GM12875 (cell line): ENCODE measurements at regions not wholly inside any gene's neighbourhood (a gene's known extent, or its start where the extent isn't known, plus 50 kb on each side); places are given as distances from the start of the nearest gene placed in this dataset.

Experiments used
- H3K4me3 ChIP-seq: one replicate; pipeline ENCODE4 v1.5.1; 2011; ENCODE audit warnings: low read depth, low read length, control low read depth
- TF ChIP-seq, protein P1 (sequence below): IDR thresholded peaks from 2 replicates; pipeline ENCODE4 v1.5.1; 2011; ENCODE audit warnings: low read depth, mild to moderate bottlenecking, control low read depth, inconsistent platforms, low read length, moderate library complexity, borderline replicate concordance; ENCODE audit not compliant: insufficient read depth

DNA sequence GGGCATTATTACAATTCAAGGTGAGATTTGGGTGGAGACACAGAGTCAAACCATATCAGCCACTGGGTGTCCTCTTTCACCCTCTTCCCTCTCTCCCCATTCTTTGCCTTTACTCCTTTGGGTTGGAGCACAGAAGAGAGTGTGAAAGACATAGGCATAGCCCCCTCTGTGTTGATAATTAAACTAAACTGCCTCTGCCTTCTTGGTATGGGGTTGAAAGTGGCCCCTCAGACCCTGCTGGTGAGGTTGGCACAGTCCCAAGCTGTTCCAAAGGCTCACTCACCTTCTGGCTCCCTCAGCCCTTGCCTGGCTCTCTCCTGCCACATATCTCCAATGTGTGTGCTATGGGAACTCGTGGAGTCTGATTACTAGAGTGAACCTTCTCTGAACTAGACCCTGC, 210.6 kb upstream of the RXFP2 start:
- no peak overlapping the region for H3K4me3 ChIP-seq
- TF ChIP-seq, protein P1, sequence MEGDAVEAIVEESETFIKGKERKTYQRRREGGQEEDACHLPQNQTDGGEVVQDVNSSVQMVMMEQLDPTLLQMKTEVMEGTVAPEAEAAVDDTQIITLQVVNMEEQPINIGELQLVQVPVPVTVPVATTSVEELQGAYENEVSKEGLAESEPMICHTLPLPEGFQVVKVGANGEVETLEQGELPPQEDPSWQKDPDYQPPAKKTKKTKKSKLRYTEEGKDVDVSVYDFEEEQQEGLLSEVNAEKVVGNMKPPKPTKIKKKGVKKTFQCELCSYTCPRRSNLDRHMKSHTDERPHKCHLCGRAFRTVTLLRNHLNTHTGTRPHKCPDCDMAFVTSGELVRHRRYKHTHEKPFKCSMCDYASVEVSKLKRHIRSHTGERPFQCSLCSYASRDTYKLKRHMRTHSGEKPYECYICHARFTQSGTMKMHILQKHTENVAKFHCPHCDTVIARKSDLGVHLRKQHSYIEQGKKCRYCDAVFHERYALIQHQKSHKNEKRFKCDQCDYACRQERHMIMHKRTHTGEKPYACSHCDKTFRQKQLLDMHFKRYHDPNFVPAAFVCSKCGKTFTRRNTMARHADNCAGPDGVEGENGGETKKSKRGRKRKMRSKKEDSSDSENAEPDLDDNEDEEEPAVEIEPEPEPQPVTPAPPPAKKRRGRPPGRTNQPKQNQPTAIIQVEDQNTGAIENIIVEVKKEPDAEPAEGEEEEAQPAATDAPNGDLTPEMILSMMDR = no peak

DNA sequence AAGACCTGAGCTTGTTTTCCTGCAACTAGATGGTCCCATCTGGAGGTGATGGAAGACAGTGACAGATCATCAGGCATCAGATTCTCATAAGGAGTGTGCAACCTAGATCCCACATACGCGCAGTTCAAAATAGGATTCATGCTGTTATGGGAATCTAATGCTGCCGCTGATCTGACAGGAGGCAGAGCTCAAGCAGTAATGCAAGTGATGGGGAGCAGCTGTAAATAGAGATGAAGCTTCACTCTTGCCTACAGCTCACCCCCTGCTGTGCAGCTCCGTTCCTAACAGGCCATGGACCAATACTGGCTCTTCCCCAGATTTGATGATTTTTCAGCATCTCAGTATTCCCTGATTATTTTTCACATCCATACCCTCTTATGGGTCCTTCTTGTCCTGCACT, 208.4 kb upstream of the RXFP2 start:
- H3K4me3 ChIP-seq = no peak overlapping the region
- TF ChIP-seq, protein P1 = no peak

DNA sequence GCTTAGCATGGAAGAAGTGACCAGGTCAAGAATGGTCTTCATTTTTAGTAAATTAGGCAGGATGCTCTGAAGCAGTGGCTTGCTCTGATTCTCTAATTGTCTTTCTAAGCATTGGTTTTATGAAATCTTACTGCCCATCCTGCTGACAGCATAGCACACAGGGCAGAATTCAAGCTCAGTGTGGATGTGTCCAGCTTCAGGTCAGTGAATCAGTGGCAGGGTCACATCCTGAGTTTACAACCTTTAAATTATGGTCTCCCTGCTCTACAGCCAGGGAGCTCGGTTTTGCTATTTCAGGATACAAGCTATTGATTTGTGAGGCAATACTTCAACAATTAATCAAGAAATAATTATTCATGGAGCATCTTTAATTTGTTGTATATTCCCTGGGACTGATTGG, 202.3 kb upstream of the RXFP2 start:
- H3K4me3 ChIP-seq = no peak overlapping the region
- TF ChIP-seq, protein P1 = no peak

DNA sequence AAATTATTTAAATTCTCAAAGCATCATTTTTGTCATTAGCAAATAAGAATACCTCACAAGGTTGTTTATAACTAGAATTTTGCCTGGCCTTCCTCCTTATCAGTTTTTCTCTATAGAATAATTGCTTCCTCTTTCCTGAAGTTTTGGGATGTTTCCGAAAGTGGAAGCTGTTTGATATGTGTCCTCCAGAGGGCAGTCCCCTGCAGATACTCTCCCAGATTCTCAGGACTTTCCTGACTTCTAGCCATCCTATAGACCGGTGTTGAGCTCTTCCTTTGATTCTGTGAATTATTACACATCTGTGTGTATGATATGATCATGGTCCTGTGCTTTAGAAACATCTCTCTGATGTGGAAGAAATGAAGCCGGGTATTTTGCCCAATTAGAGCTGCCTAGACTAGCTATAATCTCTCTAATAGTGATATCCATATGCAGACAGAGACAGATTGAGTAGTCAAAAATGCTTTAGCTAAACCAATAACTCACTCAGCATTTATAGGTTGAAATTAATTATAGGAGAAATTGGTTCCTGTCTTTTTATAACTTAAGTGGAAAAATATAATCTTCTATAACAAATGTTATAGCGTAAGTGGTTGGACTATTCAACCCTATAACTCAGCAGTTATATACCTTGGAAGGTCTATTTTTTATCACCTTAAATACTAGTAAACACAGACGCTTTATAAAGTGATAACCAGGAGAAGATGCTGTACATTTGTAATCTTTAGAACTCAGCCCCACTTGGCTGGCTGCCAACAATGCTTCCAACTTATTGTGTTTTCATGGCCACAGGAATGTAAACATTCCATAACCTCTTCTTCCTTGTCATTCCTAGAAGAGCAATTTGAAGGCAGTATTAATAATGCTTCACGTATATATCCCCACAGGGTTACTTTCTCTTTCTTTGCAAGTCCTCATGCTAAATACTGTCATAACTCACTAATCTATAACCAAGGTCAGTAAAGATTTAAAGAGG, 201.0 kb upstream of the RXFP2 start:
- H3K4me3 ChIP-seq = no peak overlapping the region
- TF ChIP-seq, protein P1 = no peak

DNA sequence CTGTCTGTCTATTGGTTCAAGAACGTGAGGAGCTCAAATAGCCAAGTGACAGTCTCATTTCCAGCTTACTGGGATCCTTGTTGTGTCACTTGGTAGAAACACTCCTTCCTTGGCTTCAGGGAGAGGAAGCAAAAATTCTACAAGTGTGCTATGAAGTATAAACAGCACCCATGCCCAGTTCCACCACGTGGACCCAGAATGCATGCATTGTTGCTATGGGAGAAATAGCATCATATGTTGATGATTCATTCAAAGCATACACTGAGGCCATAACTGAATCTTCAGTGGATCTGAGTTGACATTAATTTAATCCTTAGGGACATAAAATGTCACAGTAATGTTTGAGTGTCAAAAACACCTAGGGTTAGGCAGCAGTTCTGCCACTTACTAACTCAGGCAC, 199.0 kb upstream of the RXFP2 start:
- TF ChIP-seq, protein P1 = no peak
- no peak overlapping the region for H3K4me3 ChIP-seq

DNA sequence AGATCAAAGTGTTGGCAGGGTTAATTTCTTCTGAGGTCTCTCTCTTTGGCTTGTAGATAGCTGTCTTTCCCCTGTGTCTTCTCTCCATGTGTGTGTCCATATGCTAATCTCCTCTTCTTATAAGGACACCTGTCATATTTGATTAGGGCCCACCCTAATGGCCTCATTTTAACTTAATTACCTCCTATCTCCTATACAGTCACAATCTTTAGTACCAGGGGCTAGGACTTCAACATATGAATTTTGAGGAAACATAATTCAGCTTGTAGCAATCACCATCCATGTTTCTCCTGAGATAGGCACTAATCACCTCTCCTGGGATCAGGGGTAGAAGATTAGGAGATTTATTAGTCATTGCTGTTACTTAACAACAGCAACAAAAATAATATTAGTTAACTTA, 196.1 kb upstream of the RXFP2 start:
- no peak overlapping the region for H3K4me3 ChIP-seq
- TF ChIP-seq, protein P1 = no peak

DNA sequence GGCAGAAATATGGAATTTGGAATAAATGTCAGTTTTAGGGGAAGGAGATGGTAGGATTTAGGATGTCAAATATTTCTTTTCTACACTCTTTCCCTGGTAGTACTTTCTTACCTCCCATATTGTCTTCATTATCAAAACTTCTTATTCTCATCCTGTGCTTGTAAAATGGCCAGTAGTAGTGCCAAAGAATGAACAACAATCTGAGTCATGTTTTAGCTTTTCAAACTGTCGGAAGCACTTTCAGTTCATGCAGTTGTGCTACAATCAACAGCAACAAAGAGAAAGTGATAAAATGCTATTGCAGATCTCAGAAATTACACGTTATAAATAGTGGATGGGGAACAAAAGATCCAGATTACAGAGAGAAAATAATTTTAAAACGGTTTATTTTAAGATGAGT, 193.7 kb upstream of the RXFP2 start:
- TF ChIP-seq, protein P1 = no peak
- no peak overlapping the region for H3K4me3 ChIP-seq
